ENCODE measurements at regions not wholly inside any gene's neighbourhood (a gene's known extent, or its start where the extent isn't known, plus 50 kb on each side); places are given as distances from the start of the nearest gene placed in this dataset.

DNA sequence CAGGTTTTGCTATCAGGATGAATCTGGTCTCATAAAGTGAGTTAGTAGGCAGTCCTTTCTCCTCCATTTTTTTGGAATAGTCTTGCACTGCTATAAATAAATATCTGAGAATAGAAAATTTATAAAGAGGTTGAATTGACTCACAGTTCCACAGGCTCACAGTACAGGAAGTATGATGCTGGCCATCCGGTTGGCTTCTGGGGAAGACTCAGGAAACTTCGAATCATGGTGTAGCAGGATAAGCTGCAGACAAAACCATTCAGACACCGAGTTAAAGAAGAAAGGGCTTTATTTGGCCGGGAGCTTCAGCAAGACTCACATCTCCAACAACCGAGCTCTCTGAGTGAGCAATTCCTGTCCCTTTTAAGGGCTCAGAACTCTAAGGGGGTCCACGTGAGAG is 348.2 kb downstream of the KCTD8 start:
- DNase-seq (ENCODE audit: low read depth), result no peak
- TF ChIP-seq, protein P1, sequence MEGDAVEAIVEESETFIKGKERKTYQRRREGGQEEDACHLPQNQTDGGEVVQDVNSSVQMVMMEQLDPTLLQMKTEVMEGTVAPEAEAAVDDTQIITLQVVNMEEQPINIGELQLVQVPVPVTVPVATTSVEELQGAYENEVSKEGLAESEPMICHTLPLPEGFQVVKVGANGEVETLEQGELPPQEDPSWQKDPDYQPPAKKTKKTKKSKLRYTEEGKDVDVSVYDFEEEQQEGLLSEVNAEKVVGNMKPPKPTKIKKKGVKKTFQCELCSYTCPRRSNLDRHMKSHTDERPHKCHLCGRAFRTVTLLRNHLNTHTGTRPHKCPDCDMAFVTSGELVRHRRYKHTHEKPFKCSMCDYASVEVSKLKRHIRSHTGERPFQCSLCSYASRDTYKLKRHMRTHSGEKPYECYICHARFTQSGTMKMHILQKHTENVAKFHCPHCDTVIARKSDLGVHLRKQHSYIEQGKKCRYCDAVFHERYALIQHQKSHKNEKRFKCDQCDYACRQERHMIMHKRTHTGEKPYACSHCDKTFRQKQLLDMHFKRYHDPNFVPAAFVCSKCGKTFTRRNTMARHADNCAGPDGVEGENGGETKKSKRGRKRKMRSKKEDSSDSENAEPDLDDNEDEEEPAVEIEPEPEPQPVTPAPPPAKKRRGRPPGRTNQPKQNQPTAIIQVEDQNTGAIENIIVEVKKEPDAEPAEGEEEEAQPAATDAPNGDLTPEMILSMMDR (conservative IDR thresholded peaks at IDR 0.05; ENCODE audit: low read length), result no peak
- H3K4me3 ChIP-seq (ENCODE audit: low read length), result no peak overlapping the region

DNA sequence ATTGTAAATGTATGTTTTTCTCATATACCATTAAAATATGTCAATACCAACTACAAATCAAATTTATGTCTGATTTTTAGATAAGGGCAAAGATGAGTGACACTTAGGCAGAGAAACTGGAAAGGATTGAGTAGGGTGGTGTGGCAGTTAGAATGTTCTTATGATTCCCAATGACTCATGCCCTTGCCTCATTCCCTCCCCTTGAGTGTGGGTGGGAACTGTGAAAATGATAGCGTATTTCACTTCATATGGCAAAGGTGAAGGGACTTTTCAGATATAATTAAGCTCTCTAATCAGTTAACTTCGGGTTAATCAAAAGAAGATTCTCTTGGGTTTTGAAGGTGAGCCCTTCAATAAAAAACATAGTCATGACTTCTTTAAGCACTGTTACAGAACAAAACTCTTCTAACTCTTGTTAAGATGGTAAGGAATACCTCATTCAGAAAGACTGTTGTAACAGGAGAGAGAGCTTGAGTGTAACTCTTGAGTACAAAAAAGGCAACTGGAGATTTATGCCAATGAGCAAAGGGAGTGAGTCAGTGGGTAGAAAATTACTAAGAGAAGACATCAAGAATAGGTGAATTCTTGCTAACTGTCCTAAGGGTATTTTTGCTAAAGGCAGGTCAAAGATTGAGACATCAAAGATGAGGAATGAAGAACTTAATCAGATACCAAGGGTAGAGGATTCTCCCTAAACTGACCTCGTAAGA is 329.5 kb downstream of the KCTD8 start:
- TF ChIP-seq, protein P1 (conservative IDR thresholded peaks at IDR 0.05; ENCODE audit: low read length), result no peak
- no peak overlapping the region for H3K4me3 ChIP-seq (ENCODE audit: low read length)
- DNase-seq (ENCODE audit: low read depth), result no peak

DNA sequence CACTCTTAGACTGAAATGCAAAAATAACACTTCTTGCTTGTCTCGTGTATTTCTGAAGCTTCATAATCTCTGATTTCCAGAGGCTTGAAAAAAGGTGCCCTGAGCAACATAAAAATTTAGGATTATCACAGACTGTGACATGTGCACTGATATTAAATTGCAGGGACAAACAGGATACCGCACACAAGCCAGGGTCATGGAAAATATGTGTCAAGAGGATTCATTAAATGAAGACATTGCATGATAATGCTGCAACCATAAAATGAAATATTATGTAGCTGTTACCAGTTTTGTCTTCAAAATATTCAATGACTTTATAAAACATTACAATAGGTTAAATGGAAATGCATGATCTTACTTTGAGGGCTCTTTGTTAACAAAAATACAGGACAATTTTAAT is 328.0 kb downstream of the KCTD8 start:
- no peak for DNase-seq (ENCODE audit: low read depth)
- TF ChIP-seq, protein P1 (conservative IDR thresholded peaks at IDR 0.05; ENCODE audit: low read length), result no peak
- H3K4me3 ChIP-seq (ENCODE audit: low read length), result no peak overlapping the region

DNA sequence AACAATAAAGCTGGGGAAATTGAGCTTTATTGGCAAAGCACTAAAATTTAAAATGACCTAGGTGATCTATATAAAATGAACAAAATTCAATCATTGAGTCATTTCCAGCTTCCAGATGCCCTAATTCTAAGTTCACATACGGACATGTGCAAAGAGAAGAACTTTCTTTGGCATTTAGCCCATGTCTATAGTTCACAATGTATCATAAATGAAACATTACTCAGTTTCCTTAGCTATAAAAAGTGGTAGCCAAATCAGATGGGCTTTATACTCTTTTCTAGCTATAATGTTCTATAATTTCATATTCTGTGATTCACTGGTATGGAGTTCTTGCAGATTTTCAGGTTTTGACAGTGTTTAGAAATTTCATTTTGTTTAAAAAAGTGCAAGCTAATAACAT is 327.4 kb downstream of the KCTD8 start:
- TF ChIP-seq, protein P1 (conservative IDR thresholded peaks at IDR 0.05; ENCODE audit: low read length), result no peak
- no peak overlapping the region for H3K4me3 ChIP-seq (ENCODE audit: low read length)
- no peak for DNase-seq (ENCODE audit: low read depth)

Measured in AG10803 (cell line).